Fibroblast of lung (primary cell): ENCODE measurements at regions not wholly inside any gene's neighbourhood (a gene's known extent, or its start where the extent isn't known, plus 50 kb on each side); places are given as distances from the start of the nearest gene placed in this dataset.

Source experiments
- DNase-seq, 2 donors: peaks; one replicate each; pipeline versions ENCODE4 v3.0.0 to v3.0.0-alpha.2; 2010; ENCODE audit warnings: low read depth in 2 of 2
- H2AFZ ChIP-seq: 2 replicates; pipeline ENCODE4 v1.5.1; 2012; ENCODE audit warnings: low read length, control low read depth, inconsistent platforms
- H3K27ac ChIP-seq: 2 replicates; pipeline ENCODE4 v1.5.1; 2011; ENCODE audit warnings: low read length, control low read depth; ENCODE audit not compliant: insufficient read depth
- H3K27me3 ChIP-seq: 2 replicates; pipeline ENCODE4 v1.5.1; 2011; ENCODE audit warnings: mild to moderate bottlenecking, low read length; ENCODE audit not compliant: control insufficient read depth, insufficient read depth
- H3K36me3 ChIP-seq: 2 replicates; pipeline ENCODE4 v1.5.1; 2011; ENCODE audit warnings: low read length; ENCODE audit not compliant: control insufficient read depth, insufficient read depth
- H3K4me1 ChIP-seq: 2 replicates; pipeline ENCODE4 v1.5.1; 2011; ENCODE audit warnings: low read length; ENCODE audit not compliant: control insufficient read depth, insufficient read depth; ENCODE audit errors: extremely low read depth
- H3K4me2 ChIP-seq: 2 replicates; pipeline ENCODE4 v1.5.1; 2011; ENCODE audit warnings: low read length, control low read depth; ENCODE audit not compliant: insufficient read depth; ENCODE audit errors: extremely low read depth
- H3K4me3 ChIP-seq, 4 experiments: fragments of 200-600 bp in 1 of 4; sonication (generic) in 1 of 4; replicated peaks in 1 of 4; 2 replicates each; pipeline ENCODE4 v1.5.1; 2011 to 2016; ENCODE audit warnings: low read length in 4 of 4, low read depth in 3 of 4, mild to moderate bottlenecking in 3 of 4, control low read depth in 2 of 4, inconsistent platforms in 1 of 4, mixed read lengths in 1 of 4; ENCODE audit not compliant: insufficient read depth in 1 of 4; ENCODE audit errors: control extremely low read depth in 1 of 4
- H3K79me2 ChIP-seq: 2 replicates; pipeline ENCODE4 v1.5.1; 2012; ENCODE audit warnings: mild to moderate bottlenecking, low read length, inconsistent platforms; ENCODE audit not compliant: control insufficient read depth, insufficient read depth
- H3K9ac ChIP-seq: 2 replicates; pipeline ENCODE4 v1.5.1; 2011; ENCODE audit warnings: mild to moderate bottlenecking, low read length, control low read depth; ENCODE audit not compliant: insufficient read depth
- H3K9me3 ChIP-seq: 2 replicates; pipeline ENCODE4 v1.5.1; 2012; ENCODE audit warnings: low read depth, low read length; ENCODE audit not compliant: control insufficient read depth, insufficient read depth
- H4K20me1 ChIP-seq: 2 replicates; pipeline ENCODE4 v1.5.1; 2011; ENCODE audit warnings: low read length; ENCODE audit not compliant: control insufficient read depth, insufficient read depth; ENCODE audit errors: extremely low read depth
- EZH2 ChIP-seq: IDR thresholded peaks from 2 replicates; pipeline ENCODE4 v1.5.1; 2012; ENCODE audit warnings: low read length, control low read depth, mild to moderate bottlenecking; ENCODE audit errors: missing control alignments
- TF ChIP-seq, protein P1 (sequence below), 2 donors: IDR thresholded peaks in 1 of 2; conservative IDR thresholded peaks in 1 of 2; 1 replicate in 1 of 2; 2 replicates in 1 of 2; pipeline ENCODE4 v1.5.1; 2011 to 2012; ENCODE audit warnings: low read length in 2 of 2, control low read depth in 1 of 2, inconsistent platforms in 1 of 2, low read depth in 1 of 2, mild to moderate bottlenecking in 1 of 2

DNA sequence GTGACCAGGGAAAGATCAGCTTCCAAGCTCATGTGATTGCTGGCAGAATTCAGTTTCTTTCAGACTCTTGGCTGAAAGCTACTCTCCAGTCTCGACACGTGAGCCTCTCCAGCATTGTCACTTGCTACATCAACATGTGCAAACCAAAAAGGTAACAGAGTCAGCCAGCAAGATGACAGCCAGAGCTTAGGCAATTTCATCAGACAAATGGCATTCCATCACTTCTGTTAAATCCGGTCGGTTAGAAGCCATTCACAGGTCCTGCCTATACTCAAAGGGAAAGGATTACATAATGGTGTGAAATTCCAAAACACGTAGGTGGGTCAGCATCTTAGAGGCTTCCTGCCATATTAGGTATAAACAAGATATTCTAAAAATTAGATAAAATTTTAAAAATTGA lies 700.9 kb downstream of the AACS start:
- Histone ChIP-seq H3K79me2 (no peaks in the 10 kb centered on the region), H3K36me3 (no peaks in the 10 kb centered on the region), H3K9ac (no peak overlapping the region), H3K4me3 (no peak overlapping the region), H3K9me3 (no peaks in the 10 kb centered on the region), H3K4me1 (no peaks in the 10 kb centered on the region), H3K4me2 (no peak overlapping the region), H3K27ac (no peak overlapping the region), H4K20me1 (no peaks in the 10 kb centered on the region), H3K27me3 (no peaks in the 10 kb centered on the region), H2AFZ (no peak overlapping the region)
- no peak for DNase-seq
- TF ChIP-seq EZH2 = no peak
- TF ChIP-seq, protein P1, sequence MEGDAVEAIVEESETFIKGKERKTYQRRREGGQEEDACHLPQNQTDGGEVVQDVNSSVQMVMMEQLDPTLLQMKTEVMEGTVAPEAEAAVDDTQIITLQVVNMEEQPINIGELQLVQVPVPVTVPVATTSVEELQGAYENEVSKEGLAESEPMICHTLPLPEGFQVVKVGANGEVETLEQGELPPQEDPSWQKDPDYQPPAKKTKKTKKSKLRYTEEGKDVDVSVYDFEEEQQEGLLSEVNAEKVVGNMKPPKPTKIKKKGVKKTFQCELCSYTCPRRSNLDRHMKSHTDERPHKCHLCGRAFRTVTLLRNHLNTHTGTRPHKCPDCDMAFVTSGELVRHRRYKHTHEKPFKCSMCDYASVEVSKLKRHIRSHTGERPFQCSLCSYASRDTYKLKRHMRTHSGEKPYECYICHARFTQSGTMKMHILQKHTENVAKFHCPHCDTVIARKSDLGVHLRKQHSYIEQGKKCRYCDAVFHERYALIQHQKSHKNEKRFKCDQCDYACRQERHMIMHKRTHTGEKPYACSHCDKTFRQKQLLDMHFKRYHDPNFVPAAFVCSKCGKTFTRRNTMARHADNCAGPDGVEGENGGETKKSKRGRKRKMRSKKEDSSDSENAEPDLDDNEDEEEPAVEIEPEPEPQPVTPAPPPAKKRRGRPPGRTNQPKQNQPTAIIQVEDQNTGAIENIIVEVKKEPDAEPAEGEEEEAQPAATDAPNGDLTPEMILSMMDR (conservative IDR thresholded peaks at IDR 0.05 in 1 of 2, IDR thresholded peaks at IDR 0.05 in 1 of 2; ENCODE audit: low read depth in 1 of 2, low read length in 2 of 2) = no peak

DNA sequence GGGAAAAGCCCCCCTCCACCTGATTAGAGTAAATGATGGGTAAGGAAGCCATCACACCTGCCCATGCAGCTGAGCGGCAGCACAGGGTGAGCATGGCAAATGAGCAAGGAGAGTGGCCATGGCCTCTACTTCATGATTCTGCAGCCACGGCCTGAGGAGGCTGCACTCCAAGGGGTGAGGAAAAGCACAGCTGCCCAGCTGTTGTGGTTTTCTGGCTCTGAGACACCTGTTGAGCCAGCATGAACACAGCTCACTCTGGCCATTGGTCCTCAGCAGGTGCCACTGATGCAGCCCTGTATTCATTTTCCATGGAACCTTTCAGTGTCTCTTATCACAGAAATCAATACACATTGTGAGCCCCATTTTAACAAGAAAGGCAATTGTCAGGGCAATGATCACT lies 707.2 kb downstream of the AACS start:
- H3K4me3 ChIP-seq = no peak overlapping the region
- no peak for DNase-seq

DNA sequence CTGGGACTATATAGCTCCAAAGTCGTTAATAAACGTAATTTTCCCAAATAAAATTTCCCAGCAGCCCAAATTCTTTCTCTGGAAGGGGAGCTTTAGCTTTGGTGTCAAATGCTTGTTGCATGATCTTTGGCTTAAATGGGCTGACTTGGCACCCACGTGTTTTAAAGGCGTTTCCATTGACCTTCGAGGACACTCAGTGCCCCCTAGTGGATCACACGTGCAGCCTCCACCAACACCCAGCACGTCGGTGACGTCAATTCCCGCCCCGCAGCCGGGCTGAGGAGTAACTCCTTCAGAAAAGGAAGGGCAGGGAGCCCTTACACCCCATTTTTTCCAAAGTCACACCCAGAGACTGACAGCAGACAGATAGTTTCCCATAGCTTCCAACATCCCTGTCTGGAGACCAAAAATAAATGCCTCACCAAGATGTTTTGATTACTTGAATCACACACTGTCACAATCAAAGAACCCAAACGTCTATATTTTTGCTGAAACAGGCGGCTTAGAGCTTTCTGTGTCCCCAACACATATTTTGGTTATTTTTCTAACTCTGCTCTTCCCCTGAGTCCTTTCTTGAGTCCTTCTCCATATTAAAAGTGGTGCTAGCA lies 707.9 kb downstream of the AACS start:
- no peaks in the 10 kb centered on the region for H3K4me1 ChIP-seq
- peak in 1 of 2 donors; percentile 8 for DNase-seq
- H3K36me3 ChIP-seq = no peaks in the 10 kb centered on the region
- no peaks in the 10 kb centered on the region for H3K79me2 ChIP-seq
- H3K9me3 ChIP-seq = no peaks in the 10 kb centered on the region
- H3K27ac ChIP-seq = no peak overlapping the region
- H3K4me2 ChIP-seq = no peak overlapping the region
- no peaks in the 10 kb centered on the region for H4K20me1 ChIP-seq
- H3K4me3 ChIP-seq = no peak overlapping the region
- no peaks in the 10 kb centered on the region for H3K27me3 ChIP-seq
- H2AFZ ChIP-seq = no peak overlapping the region
- TF ChIP-seq EZH2 = no peak
- no peak overlapping the region for H3K9ac ChIP-seq

More for the DNA sequence above, 707.2 kb downstream of the AACS start:
- TF ChIP-seq EZH2 = no peak
- TF ChIP-seq, protein P1 (conservative IDR thresholded peaks at IDR 0.05 in 1 of 2, IDR thresholded peaks at IDR 0.05 in 1 of 2; ENCODE audit: low read depth in 1 of 2, low read length in 2 of 2) = no peak
- no peaks in the 10 kb centered on the region for H4K20me1 ChIP-seq
- no peaks in the 10 kb centered on the region for H3K36me3 ChIP-seq
- H3K9ac ChIP-seq = no peak overlapping the region
- H3K9me3 ChIP-seq = no peaks in the 10 kb centered on the region
- no peak overlapping the region for H3K4me2 ChIP-seq
- H2AFZ ChIP-seq = no peak overlapping the region
- H3K4me1 ChIP-seq = no peaks in the 10 kb centered on the region
- no peaks in the 10 kb centered on the region for H3K27me3 ChIP-seq
- H3K27ac ChIP-seq = no peak overlapping the region
- no peaks in the 10 kb centered on the region for H3K79me2 ChIP-seq
